ENCODE measurements at regions not wholly inside any gene's neighbourhood (a gene's known extent, or its start where the extent isn't known, plus 50 kb on each side); places are given as distances from the start of the nearest gene placed in this dataset.

DNA sequence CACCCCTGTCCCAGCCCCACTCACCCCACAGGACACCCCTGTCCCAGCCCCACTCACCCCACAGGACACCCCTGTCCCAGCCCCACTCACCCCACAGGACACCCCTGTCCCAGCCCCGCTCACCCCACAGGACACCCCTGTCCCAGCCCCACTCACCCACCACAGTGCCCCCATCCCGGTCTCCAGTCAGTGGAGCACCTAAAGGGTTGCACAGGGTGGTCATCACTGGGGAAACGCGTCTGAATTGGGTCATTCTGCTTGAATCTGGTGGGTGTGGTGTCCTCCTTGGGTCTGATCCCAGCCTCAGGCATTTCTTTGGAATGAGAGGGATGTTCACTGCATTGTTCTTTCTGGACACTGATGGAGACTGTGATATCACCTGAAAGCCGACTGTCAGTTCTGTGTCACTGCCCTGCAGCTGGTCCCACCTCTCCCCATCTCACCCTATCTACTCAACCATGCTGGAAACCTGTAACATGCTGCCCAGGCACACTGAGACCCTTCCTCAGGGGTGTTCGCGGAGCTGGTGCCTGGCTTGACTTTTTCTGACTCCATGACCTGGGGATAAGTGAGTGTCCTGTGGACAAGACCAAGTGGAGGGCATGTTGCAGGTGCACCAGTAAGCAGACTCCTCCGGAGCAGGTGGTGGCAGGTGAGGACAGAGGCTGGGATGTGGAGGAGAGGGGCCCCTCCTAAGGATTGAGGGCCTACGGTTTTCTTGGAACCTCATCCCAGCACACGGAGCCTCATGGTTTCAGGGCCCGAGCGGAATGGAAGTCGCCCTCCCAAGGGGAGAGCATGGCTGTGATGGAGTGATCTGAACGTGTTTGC is 262.5 kb upstream of the PPP2R2D start:
- TF ChIP-seq POLR2A (IDR thresholded peaks at IDR 0.05), result no peak
- no peak for TF ChIP-seq CTCF (IDR thresholded peaks at IDR 0.05)
- WGBS, 2 donors, result 92 to 95% methylated on average over 10 to 13 of the region's 14 CpGs
- H3K9me3 ChIP-seq, result no peaks in the 10 kb centered on the region
- no peaks in the 10 kb centered on the region for H3K4me1 ChIP-seq
- intact Hi-C loops (cut with DNase I), result no loop called here
- DNase-seq, result no peak
- H3K36me3 ChIP-seq, result no peaks in the 10 kb centered on the region
- H3K4me3 ChIP-seq (replicated peaks in 1 of 3), result no peak overlapping the region
- H3K27ac ChIP-seq, result no peak overlapping the region
- no peaks in the 10 kb centered on the region for H3K27me3 ChIP-seq

GRCh38 chr10:131638880-131639278 is 261.9 kb upstream of the PPP2R2D start:
- intact Hi-C loops (cut with DNase I), result no loop called here
- Histone ChIP-seq H3K4me3 (replicated peaks in 1 of 3) (no peak overlapping the region), H3K27ac (no peak overlapping the region), H3K36me3 (no peaks in the 10 kb centered on the region), H3K4me1 (no peaks in the 10 kb centered on the region), H3K9me3 (no peaks in the 10 kb centered on the region), H3K27me3 (no peaks in the 10 kb centered on the region)
- 77 to 81% methylated on average over 4 of the region's 4 CpGs for WGBS, 2 donors
- no peak for DNase-seq
- TF ChIP-seq POLR2A (IDR thresholded peaks at IDR 0.05), result no peak
- TF ChIP-seq CTCF (IDR thresholded peaks at IDR 0.05), result no peak

DNA sequence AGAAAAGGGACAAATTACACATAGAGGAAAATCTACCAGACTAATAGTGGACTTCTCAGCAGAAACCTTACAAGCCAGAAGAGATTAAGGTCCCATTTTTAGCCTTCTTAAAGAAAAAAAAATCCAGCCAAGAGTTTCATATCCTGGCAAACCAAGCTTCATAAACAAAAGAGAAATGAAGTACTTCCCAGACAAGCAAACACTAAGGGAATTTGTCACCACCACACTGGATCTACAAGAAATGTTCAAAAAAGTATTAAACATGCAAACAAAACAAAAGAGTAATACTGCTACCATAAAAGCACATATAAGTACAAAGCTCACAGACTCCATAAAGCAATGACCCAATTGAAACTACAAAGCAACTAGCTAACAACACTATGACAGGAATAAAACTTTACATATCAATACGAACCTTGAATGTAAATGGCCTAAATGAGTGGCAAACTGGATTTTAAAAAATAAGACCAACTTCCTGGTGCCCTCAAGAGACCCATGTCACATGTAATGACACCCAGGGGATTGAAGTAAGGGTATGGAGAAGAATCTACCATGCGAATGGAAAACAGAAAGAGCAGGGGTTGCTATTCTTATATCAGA is 260.7 kb upstream of the PPP2R2D start:
- DNase-seq, result no peak
- no peak overlapping the region for H3K27ac ChIP-seq
- H3K27me3 ChIP-seq, result no peaks in the 10 kb centered on the region
- no peaks in the 10 kb centered on the region for H3K36me3 ChIP-seq
- H3K9me3 ChIP-seq, result no peaks in the 10 kb centered on the region
- no peaks in the 10 kb centered on the region for H3K4me1 ChIP-seq
- H3K4me3 ChIP-seq (replicated peaks in 1 of 3), result no peak overlapping the region
- 89 to 90% methylated on average over 2 of the region's 2 CpGs for WGBS, 2 donors
- intact Hi-C loops (cut with DNase I), result no loop called here
- no peak for TF ChIP-seq CTCF (IDR thresholded peaks at IDR 0.05)
- no peak for TF ChIP-seq POLR2A (IDR thresholded peaks at IDR 0.05)

DNA sequence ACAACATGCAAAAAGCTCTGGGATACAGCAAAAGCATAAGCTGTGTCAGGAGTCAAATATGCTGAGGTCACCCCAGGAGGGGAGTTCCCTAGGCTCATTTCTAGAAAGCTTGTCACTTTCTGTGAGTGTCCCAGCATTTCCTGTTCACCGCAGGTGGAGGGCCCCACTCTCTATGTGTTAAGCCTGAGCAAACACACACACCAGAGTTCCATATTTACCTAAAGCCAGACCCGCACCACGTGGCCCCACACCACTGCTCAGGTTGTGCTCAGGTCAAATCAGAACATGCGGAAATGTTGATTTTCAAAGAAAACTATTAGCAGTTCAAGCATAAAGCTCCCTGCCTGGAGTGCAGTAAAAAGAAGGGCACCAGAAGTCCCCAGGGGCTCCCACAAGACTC is 259.6 kb upstream of the PPP2R2D start:
- WGBS, 2 donors, result 25 to 35% methylated on average over 4 of the region's 4 CpGs
- intact Hi-C loops (cut with DNase I), result no loop called here
- DNase-seq, result no peak

More for the DNA sequence above, 259.6 kb upstream of the PPP2R2D start:
- no peaks in the 10 kb centered on the region for H3K4me1 ChIP-seq
- H3K36me3 ChIP-seq, result no peaks in the 10 kb centered on the region
- no peak overlapping the region for H3K27ac ChIP-seq
- H3K4me3 ChIP-seq (replicated peaks in 1 of 3), result no peak overlapping the region
- no peak for TF ChIP-seq POLR2A (IDR thresholded peaks at IDR 0.05)
- no peak for TF ChIP-seq CTCF (IDR thresholded peaks at IDR 0.05)
- no peaks in the 10 kb centered on the region for H3K9me3 ChIP-seq
- H3K27me3 ChIP-seq, result no peaks in the 10 kb centered on the region

Measured in thyroid gland (tissue), 4 donors.